ENCODE measurements at regions not wholly inside any gene's neighbourhood (a gene's known extent, or its start where the extent isn't known, plus 50 kb on each side); places are given as distances from the start of the nearest gene placed in this dataset.

- no peak for DNase-seq
These were observed 726.9 kb downstream of the TNS3 start for GRCh38 chr7:46854958-46855473.

- DNase-seq = no peak
These were observed 728.5 kb downstream of the TNS3 start for GRCh38 chr7:46853451-46853850.

- DNase-seq = no peak
These were observed 729.1 kb downstream of the TNS3 start for GRCh38 chr7:46852795-46853194.

GRCh38 chr7:46850563-46851330, 731.2 kb downstream of the TNS3 start:
- no peak for DNase-seq

- DNase-seq = no peak
These were observed 733.0 kb downstream of the TNS3 start for GRCh38 chr7:46848944-46849343.

- no peak for DNase-seq
These were observed 733.6 kb downstream of the TNS3 start for GRCh38 chr7:46848311-46848710.

- no peak for DNase-seq
These were observed 734.8 kb downstream of the TNS3 start for GRCh38 chr7:46847126-46847525.

- DNase-seq = no peak
These were observed 737.4 kb downstream of the TNS3 start for GRCh38 chr7:46844486-46844885.

GRCh38 chr7:46841248-46841647, 740.7 kb downstream of the TNS3 start:
- DNase-seq = no peak

- no peak for DNase-seq
These were observed 742.3 kb downstream of the TNS3 start for GRCh38 chr7:46839651-46840050.

- DNase-seq = no peak
These were observed 743.4 kb downstream of the TNS3 start for GRCh38 chr7:46838463-46838862.

- no peak for DNase-seq
These were observed 746.4 kb downstream of the TNS3 start for GRCh38 chr7:46835556-46835955.

- DNase-seq = no peak
These were observed 747.0 kb downstream of the TNS3 start for GRCh38 chr7:46834921-46835320.

GRCh38 chr7:46833197-46833596, 748.7 kb downstream of the TNS3 start:
- no peak for DNase-seq

- no peak for DNase-seq
These were observed 749.8 kb downstream of the TNS3 start for GRCh38 chr7:46832136-46832535.

GRCh38 chr7:46819819-46820218, 762.1 kb downstream of the TNS3 start:
- no peak for DNase-seq

GRCh38 chr7:46814516-46815250, 767.2 kb downstream of the TNS3 start:
- DNase-seq = no peak

GRCh38 chr7:46812101-46812675, 769.7 kb downstream of the TNS3 start:
- no peak for DNase-seq

- DNase-seq = no peak
These were observed 770.4 kb downstream of the TNS3 start for GRCh38 chr7:46811529-46811928.

GRCh38 chr7:46810986-46811385, 770.9 kb downstream of the TNS3 start:
- DNase-seq = no peak

- DNase-seq = no peak
These were observed 772.0 kb downstream of the TNS3 start for GRCh38 chr7:46809886-46810285.

GRCh38 chr7:46806856-46807255, 775.1 kb downstream of the TNS3 start:
- DNase-seq = no peak

- no peak for DNase-seq
These were observed 779.4 kb downstream of the TNS3 start for GRCh38 chr7:46802479-46802878.

GRCh38 chr7:46791188-46791587, 790.7 kb downstream of the TNS3 start:
- DNase-seq = no peak

Measured in cerebellar nuclear complex (tissue), 1 donor.